GM21717 (cell line): ENCODE measurements at regions not wholly inside any gene's neighbourhood (a gene's known extent, or its start where the extent isn't known, plus 50 kb on each side); places are given as distances from the start of the nearest gene placed in this dataset.
"Not testable (repeated sequence)": the region's sequence is repeated elsewhere in the genome, so short reads cannot be mapped to it uniquely, and the experiment has no call there.

Source experiments
- ATAC-seq: cut with Tn5 transposase; IDR thresholded peaks from one replicate; pipeline ENCODE4 v1.9.1; 2021; ENCODE audit warnings: mild to moderate bottlenecking, moderate library complexity; ENCODE audit not compliant: unreplicated experiment

GRCh38 chr4:107562316-107562715 lies 157.7 kb downstream of the PAPSS1 start:
- no peak for ATAC-seq

- ATAC-seq = no peak
These were observed 158.6 kb downstream of the PAPSS1 start for GRCh38 chr4:107561481-107561880.

DNA sequence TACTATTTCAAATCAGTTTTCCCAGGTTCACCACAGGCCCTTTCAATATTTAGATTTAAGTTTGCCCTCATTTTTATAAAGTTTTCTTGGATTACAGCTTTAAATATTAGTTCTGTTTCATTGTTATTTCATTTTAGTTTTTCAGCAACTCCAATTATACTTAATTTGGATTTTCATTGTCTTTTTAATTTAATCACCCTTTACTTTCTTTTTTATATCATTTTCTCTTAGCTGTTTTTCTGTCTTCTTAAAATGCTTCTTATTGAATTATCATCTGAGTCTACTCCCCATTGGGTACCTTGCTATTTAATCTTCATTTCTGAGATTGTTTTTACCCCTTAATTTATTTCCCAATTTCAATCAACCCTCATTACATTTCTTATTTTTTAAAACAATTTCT lies 160.4 kb downstream of the PAPSS1 start:
- no peak for ATAC-seq

GRCh38 chr4:107552306-107552705 lies 167.7 kb downstream of the PAPSS1 start:
- no peak for ATAC-seq

DNA sequence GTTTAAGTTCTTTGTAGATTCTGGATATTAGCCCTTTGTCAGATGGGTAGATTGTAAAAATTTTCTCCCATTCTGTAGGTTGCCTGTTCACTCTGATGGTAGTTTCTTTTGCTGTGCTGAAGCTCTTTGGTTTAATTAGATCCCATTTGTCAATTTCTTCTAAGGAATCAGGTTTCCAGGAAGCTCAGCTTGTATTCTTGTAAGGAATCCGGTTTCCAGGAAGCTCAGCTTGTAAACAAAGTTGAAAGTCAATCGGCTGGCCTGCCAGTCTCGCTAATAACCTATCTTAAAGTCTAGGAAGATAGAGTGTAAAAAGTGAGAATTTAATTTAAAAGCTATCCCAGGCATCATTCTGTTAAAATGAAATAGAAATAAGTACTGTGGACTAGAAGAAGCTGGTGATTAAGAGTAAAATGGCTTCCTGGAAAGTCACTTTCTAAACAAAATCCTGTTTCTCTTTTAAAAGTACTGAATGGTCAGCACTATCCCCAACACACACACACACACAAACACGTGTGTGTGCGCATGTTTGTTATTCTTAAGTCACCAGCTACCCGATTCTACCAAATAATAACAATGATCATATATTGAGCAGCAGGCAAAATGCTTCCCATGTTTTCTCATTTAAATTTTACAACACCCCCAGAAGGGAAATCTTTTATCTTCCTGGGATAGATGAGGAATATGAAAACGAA lies 171.7 kb downstream of the PAPSS1 start:
- ATAC-seq = no peak

- ATAC-seq = no peak
These were observed 173.4 kb downstream of the PAPSS1 start for GRCh38 chr4:107546638-107547037.

DNA sequence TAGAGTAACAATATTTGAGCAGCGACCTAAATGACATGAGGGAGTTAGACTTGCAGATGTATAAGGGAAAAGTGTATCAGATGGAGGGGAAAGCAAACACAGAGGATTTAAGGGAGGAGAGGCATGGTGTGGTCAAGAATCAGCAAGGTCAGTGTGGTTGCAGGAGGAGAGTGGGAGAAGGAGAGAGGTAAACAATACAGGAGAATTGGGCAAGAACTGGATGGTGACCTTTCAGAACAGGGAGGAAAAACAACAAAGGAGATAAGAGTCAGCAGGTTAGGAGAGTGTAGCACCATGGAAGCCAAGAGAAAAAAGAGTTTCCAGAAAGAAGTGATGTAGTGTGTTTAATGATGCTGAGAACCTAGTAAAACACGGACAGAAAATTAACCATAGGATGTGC lies 178.5 kb downstream of the PAPSS1 start:
- no peak for ATAC-seq

- ATAC-seq = no peak
These were observed 188.1 kb downstream of the PAPSS1 start for GRCh38 chr4:107531927-107532326.

- ATAC-seq = no peak
These were observed 199.7 kb downstream of the PAPSS1 start for GRCh38 chr4:107520368-107520767.

DNA sequence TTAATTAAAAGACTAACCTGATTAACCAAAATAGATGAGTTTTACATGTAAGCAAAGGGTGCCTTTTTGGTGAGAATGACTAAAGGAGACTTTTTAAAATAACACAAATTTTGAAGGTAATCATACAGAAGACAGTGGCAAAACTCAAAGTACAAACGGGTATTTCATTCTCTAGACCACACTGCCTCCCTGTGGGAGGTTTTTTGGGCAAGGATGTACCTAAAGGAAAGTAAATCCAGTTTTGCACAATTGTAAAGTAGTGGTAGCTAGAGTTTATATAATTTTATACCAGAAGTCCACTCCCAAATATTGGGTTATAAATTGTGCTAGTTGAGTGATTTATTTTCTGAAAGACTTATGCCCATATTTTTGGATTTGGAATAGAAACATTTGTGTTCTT lies 201.0 kb downstream of the PAPSS1 start:
- ATAC-seq = no peak

GRCh38 chr4:107518076-107518475 lies 202.0 kb downstream of the PAPSS1 start:
- ATAC-seq = no peak

DNA sequence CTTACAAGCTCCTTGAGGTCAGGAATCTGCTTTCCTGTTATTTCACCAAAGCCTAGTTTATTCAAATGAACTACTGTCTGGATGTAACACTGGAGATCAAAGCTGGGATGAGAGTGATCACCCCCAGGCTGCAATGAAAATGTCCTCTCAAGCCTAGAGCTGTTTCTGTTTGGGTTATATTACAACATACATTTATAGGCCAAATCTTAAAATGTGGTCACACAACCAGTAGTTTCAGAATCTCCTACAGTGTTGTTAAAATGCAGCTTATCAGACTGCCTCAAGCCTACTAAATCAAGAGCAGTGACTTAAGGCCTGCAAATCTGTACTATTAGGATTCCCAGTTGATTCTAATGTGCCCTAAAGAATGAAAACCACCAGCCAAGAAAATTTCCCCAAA lies 207.5 kb downstream of the PAPSS1 start:
- ATAC-seq = no peak

DNA sequence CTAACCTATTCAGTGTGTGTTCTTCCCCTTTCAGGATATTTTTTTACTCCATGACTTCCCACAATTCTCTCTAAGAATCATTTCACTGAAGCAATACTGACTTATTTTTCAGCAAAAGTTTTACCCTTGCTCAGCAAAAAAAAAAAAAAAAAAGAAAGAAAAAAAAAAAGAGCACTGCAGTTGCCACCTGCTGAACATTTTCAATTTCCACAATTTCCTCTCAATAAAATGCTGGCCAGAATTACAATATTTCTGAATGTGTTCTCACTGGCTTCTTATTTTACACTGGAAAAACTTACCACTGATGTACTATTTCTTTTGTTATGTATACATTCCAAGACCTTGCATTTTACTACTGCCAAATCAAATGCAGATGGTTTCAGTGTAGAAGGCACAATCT lies 210.4 kb downstream of the PAPSS1 start:
- ATAC-seq = no peak

GRCh38 chr4:107500551-107500950 lies 219.5 kb downstream of the PAPSS1 start:
- no peak for ATAC-seq

- no peak for ATAC-seq
These were observed 223.0 kb downstream of the PAPSS1 start for GRCh38 chr4:107497054-107497453.

GRCh38 chr4:107492566-107492965 lies 227.5 kb downstream of the PAPSS1 start:
- ATAC-seq = no peak

- no peak for ATAC-seq
These were observed 229.9 kb downstream of the PAPSS1 start for GRCh38 chr4:107490116-107490515.

DNA sequence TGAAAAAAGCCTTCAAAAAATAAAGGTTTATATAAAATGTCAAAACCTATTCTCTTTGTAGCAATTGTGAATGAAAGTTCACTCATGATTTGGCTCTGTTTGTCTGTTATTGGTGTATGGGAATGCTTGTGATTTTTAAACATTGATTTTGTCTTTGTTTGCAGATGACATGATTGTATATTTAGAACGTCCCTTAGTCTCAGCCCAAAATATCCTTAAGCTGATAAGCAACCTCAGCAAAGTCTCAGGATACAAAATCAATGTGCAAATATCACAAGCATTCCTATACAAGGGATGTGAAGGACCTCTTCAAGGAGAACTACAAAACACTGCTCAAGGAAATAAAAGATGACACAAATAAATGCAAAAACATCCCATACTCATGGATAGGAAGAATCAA lies 236.4 kb downstream of the PAPSS1 start:
- not testable (repeated sequence) for ATAC-seq

DNA sequence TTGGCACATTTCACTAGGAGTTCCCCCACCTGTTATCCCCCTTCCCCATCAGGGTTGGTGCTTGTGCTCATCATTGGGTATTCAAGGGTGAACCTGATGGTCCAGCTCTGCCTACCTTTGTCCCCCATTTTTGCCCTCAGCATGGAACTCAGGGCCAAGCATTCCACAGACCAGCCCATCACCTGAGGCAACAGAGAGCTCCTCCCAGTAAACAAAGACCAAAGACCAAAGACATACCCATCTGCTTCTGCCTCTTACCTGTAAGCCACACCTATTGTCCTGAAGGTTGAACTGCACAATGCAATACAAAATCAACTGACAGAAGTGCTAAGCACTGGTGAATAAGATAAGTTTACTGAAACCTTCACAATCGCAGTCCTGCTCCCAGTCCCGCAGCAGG lies 237.5 kb downstream of the PAPSS1 start:
- no peak for ATAC-seq

DNA sequence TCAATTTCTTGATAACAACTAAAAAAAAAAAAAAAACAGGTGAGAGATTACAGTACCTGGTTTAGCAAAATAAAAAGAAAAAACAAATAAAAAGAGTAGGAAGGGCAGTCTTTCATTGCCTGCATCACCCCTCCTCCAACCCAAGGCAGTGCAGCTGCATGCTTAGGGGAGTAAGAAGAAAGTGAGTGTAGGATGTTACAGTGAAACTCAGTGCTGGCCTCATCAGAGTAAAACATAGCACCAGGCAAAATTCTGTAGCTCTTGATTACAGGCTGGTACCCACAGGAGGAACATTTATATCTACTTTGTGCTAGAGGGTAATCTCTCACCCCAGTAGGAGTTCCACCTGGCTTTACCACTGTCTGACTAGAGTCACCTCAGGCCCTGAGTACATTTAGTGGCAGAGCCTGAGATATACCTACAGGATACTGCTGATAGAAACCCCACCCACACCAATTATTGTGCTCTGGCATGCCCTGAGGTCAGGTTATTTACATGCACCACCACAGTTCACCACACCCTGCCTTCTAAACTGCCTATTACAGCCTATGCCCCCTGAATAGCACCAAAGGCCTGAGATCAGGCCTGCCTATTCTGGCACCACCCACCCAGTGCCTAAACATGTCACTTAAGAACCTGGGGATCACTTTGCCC lies 241.6 kb downstream of the PAPSS1 start:
- ATAC-seq = no peak

DNA sequence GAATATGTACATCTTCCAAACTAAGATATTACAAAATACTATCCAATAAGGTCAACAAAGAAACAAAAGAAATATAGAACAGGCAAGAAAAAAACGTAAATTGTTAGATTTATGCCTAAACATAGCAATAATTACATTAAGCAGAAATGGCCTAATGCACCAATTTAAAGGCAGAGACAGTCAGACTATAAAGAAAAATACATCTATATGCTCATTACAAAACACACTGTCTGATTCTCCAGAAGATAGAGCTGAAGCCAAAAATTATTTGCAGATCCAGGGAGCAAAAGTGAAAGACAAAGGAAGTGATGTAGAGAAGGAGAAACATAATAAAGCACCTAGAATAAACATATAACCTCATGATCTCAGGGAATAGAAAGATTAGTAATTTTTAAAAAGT lies 246.9 kb downstream of the PAPSS1 start:
- no peak for ATAC-seq

DNA sequence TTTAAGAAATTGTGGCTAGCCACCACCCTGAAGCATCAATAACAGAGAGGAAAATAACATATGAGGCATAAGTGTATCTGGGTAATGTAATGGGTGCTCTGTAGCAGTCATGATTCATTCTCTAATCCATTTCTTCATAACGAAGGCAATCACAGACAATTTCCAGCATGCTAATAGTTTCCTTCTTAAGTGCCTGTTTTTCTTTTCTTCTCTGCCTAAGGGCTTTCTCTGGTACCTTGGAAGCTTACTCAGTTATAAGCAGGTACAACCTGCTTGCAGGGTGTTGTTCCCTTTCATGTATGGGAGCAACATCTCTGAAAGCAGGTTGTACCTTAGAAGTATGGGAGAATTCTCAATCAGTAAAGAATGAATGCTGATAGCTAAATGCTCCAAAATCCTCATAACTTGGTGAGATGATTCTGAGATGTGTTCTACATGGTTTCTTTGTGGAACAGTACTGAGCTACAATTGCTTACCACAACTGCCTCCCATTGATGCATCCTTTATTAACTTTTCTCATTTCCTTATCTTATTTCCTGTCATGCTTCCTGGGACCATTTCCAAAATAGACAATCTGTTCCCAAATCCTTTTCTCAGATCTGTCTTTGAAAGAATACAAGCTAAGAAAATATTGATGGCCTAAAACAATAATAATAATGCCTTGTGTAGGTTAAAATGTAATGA lies 247.6 kb downstream of the PAPSS1 start:
- no peak for ATAC-seq
